GM19467 (cell line): ENCODE measurements at regions not wholly inside any gene's neighbourhood (a gene's known extent, or its start where the extent isn't known, plus 50 kb on each side); places are given as distances from the start of the nearest gene placed in this dataset.

Experiments used
- ATAC-seq: cut with Tn5 transposase; IDR thresholded peaks from one replicate; pipeline ENCODE4 v1.9.1; 2021; ENCODE audit warnings: mild to moderate bottlenecking, moderate library complexity; ENCODE audit not compliant: unreplicated experiment

DNA sequence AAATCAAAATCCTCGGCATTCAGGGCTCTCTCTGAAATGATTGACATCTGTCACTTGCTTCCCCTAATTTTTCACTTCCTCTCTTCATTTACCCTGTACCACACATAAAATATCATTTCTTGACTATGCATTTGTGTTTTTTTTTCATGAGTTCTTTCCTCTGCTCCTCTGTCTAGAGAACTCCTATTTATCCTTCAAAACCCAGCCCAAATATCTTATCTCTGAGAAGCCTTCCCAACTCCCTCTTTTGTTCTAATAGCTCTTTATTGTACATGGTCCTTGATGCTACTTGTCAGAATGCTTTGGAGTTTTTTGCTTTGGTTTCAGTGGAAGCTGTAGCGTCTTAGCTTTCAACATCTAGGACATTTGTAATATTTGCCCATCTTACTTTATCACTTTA is 190.2 kb upstream of the CTBP2 start:
- no peak for ATAC-seq

DNA sequence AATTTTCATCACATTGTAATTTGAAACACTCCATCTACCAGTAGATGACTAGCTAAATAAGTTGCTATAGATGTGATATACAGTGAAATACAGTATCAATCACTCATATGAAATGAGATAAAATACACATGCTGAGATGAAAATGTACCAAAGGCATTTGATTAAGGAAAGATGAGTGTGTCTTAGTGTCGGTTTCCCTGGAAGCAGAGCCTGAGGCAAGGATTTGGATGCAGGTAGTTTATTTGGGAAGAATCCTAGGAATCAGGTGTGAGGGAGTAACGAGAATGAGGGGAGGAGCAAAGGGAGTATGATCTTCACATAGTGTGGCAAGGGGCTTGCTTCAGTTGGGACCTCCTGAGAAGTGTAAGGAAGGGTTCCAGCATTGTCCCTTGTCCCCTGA is 188.2 kb upstream of the CTBP2 start:
- ATAC-seq: no peak

DNA sequence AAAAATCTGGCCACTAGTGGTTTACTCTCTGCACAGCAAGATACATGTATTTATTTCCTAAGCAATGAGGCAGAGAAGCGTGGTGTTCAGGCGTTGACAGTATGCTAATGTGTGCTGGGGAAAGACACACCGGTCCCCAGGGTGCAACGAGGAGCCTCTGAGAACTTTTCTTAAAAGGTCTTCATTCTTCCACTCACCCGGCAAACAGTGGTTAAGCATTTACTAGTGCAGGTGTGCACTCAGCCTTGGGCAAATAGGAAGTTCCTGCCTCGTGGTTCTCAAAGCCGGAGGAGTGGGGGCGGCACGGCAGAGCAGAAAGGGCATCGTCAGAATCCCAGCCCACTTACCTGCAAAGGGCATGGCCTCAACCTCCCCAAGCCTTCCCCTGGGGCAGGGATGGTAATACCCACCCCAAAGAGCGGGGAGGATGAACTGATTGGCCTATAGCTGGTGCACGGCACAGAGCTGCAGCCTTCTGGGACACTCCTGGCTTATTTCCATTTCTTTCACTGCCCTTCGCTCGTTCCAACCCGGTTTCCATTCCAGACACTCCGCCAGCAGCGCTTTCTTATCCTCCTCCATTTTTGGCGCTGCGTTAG is 184.3 kb upstream of the CTBP2 start:
- peak; percentile 88 for ATAC-seq

DNA sequence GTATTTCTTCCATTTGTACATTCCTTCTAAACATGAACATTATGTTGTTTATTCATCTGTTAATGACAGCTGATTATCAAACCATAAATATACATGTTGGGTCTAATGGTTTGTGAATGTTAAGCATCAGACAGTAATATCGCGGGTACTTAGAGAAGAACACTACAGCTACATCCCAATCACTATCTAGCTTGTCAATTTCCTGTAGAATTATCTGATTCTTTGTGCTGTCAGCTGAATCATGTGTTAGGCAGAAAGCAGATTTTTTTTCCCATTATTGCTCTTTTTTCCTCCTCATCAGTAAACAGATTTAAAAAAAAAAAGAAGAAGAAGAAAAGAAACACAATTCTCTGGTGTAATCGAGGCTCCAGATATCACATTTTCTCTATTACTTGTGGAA is 183.6 kb upstream of the CTBP2 start:
- no peak for ATAC-seq

DNA sequence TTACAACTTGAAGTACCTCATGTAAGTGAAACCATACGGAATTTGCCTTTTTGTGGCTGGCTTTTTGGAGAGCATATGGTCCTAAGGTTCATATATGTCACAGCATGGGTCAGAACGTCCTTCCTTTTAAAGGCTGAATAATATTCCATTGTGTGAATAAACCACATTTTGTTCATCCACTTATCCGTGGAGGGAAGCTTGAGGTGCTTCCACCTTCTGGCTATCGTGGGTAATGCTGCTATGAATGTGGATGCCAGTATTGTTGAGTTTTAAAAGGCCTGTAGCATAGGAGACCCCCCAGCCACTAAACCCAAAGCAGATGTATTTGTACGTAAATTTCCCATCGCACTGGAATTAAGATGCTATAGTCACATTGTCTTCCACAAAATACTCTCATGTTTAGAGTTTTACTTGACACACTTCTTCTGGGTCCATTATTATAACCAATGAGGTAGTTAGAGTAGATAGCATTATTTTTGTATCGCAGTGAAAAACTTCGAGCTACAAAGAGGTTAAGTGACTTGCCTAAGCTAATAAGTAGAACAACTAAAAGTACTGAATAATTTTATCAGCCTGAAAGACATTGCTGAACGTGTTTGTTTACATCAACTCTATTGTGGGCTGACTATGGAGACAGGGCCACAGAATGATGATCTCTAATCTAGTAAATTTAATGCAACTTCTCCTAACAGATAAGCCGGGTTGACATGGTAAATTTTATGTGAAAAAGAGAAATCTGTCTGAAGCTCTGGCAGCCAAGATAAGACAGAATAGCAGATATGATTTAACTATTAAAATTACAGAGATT is 183.0 kb upstream of the CTBP2 start:
- no peak for ATAC-seq

DNA sequence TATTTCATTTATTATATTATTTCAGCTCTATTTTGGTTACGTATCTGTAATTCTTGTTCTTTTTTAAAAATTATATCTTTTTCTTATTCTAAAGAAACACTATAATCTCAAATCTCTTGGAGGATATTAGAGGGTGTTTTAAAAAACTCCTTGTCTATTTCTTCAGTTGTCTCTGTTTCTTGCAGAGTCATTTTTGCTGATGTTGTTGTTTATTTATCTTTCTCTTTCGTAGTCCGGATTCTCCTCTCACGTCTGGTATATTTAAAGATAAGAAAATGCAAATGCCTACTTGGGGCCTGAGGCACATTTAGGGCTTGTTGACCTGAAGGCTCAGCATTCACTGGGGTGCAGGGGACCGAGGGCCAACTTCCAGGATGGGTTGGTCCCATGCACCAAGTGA is 181.2 kb upstream of the CTBP2 start:
- ATAC-seq: no peak

DNA sequence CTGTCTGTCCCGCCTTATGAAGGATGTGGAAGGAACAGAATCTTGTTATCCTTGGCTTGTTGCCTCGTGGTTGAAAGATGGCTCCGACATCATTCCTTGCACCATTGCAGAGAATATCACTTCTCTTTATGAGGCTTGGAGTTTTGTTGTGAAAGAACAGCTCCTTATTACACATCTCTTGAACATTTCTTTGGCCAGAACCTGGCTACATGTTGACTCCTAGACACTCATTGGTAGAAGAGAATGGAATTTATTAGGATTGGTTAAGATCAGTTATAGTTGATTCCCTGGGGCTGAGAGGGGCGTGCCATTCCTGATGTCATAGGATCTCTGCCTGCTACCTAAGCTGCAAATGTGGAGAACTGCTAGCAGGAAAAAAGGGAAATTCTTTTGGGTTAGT is 180.5 kb upstream of the CTBP2 start:
- ATAC-seq: no peak

DNA sequence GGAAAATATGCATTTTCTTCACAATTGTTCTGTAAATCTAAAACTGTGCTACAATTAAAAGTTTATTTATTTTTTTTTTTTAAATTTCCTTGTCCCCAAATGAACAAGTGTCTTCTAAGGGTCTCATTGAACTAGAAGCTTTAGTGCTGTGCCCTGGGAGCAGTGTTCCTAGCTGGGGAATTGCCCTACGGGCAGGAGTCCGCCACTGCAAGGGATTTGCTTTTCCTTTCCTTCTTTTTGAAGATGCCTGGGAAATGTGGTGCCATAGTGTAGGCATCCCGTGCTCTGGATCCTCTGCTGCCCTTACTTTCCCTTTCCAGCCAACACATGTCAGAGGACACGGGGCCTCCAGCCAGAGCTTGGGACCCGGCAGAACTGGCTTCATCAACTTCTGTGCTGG is 177.1 kb upstream of the CTBP2 start:
- ATAC-seq: no peak

DNA sequence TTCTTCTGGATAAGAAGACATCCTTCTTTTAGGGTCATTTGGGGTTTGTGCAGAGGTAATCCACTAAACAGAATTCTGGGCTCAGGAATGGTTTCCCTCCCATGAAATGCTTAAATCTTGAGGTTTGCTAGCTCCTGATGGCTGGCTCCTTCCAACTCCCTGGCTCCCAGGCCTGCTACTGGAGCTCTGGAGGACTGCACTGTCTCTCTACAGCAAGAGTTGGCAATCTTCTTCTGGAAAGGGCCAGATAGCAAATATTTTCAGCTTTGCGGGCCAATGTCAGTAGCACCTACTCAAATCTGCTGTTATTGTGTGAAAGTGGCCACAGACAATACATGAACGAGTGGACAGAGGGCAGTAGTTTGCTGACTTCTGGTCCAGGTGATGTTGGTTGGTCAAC is 174.2 kb upstream of the CTBP2 start:
- ATAC-seq: no peak

DNA sequence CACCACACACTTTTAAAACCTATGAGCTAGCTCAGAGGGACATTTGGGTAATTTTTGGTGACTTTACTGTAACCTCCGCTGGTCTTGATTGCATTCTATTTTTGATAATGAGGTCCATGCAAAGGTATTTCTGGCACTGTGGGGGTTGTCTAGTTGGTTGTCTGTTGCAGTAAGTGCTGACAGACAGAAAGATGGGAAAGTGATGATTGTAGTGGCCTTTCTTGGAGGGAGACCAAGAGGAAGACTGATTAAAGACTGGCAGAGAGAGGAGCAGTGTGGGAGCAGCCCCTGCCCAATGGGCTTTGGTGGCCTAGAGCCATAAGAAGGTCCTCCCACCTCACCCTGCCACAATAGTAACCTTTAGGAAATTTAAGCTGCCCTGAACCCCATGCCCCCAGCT is 173.4 kb upstream of the CTBP2 start:
- no peak for ATAC-seq

DNA sequence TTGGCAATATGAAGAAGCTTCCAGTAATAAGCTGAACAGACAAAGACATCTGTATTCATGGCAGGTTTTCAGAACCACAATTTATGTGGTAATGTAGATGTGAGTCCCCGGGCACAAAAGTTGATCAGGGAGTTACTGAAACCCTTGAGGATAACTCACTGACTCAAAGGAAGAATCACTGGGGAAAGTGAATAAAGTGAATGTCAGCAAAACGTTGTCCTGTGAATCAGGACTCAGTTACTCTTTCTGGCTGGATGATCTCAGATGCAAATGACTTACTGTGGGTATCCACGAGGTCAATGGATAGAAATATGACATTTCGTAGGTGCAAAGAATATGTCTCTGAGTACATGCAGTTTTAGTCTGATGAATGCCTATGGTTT is 172.8 kb upstream of the CTBP2 start:
- no peak for ATAC-seq

DNA sequence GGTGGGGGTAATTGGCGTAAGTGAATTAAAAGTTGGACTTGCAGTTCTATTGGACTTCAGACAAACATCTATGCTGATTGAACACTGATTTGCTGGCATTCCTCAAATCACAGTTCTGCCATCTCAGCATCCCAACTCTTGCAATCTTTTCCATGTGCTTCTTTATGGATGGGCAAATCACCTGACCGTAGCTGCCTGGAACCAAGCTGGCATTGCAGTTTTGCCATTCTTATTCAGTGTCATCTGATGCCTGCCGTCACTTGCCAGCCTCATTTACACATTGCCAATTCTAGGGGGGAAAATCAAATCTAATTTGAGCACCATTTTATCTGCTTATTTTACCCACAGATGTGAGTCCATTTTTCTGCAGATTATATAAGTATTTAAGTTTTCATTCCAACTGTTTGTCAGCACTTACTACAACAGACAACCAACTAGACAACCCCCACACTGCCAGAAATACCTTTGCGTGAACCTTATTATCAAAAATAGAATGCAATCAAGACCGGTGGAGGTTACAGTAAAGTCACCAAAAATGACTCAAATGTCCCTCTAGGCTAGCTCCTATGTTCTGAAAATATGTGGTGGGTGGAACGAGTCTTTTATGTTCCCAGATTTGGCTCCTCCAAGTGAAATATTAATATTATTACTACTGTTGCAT is 172.3 kb upstream of the CTBP2 start:
- ATAC-seq: no peak

DNA sequence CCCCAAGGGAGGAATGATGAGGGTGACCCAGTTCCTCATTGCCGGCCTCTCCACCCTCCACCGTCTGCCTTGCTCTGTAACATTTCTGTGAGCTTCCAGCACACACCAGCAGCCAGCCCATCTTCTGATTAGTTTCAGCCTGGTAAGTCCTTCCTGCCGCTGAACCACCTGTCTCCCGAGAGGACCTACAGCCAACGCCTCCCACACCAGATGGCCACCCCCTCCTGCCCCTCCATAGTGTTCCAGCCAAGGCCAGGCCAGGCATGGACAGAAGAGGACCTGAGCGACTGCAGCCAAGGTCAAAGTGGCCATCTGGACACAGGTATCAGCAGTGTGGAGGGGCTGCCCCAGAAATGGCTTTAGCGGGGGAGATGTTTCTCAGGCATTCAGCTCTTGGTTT is 170.7 kb upstream of the CTBP2 start:
- ATAC-seq: no peak

DNA sequence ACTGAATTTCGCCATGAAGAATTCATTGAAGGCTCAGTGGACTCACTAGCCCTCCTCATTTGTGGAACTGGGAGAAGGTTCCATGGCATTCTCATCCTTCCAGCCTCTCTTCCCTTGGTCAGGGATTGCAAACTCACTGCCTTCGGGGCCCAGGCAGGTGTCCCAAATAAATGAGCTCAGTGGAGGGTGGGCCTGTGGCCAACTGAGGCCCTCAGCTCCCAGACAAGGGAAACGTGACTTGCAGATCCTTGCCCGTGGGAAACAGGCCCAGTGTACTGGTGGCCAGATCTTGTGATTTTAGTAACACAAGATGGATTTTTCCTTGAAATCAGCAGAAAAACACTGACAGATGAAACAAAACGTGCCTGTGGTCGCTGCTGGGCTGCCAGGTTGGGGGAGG is 168.7 kb upstream of the CTBP2 start:
- ATAC-seq: no peak

DNA sequence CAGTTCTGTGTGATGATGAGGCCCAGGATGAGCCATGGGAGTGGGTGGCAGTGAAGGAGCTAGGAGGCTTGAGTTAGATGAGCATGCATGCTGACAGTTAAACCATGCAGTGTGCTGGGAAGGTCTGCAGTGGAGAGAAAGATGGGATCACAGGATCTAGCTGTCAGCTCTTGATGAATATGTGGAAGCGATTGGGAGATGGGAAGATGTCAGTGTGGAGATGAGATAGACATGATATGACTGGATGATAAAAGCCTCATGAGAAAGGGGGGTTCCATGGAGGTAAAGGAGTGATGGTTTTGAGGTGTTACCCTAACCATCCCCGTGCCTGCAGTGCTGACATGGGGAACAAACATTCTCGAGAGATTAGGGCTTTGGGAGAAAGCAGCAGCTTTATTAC is 165.0 kb upstream of the CTBP2 start:
- ATAC-seq: no peak

DNA sequence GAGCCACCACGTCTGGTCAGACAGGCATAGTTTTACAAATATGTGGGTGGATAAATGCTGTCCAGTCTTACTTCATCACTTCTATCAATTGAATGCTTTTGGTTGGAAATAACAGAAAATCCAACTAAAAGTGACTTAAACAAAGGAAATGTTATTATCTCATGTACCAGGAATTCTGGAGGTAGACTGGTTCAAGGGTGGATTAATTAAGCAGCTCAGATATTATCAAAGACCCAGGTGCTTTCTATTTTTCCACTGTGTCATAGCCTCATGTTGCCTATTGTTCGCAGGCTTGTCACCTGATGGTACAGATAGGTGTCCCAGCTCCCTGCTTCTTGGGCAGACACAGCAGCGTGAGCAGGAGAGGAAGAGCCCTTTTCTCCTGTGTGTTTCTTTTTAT is 156.1 kb upstream of the CTBP2 start:
- no peak for ATAC-seq

DNA sequence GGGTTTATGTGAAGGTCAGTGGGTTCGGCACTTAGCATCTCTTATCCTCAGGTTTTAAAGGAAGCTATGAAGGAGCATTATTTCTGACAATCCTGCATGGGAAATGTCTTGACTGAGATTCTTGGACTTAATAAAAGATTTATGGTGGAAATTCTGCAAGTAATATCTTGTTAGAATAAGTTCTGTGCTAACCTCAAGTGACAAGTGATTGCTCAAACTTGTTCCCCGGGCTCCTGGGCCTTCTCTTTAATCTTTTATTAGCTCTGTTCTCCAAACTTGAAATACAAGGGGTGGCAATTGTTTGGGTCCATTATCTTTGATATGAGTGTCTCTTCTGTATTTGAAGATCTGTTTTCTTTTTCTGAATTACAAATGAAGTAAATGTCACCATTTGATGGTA is 140.6 kb upstream of the CTBP2 start:
- no peak for ATAC-seq

DNA sequence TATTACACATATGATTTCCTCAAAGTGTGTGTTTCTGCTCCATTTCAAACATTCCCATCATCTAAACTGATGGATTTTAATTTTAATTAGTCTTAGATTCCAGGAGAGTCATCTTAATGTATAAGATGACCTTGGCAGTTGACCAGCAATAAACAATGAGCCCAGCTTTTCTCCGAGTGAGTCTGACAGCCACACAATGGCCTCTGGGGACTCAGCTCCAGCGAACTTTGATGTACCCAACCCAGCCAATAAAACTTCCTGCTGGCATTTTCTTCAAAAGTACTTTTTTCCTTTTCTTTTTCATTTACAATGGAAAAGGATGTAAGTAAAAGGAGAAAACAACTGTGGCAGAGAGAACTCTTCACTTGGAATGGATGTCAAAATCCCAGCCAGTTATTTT is 139.1 kb upstream of the CTBP2 start:
- ATAC-seq: no peak

DNA sequence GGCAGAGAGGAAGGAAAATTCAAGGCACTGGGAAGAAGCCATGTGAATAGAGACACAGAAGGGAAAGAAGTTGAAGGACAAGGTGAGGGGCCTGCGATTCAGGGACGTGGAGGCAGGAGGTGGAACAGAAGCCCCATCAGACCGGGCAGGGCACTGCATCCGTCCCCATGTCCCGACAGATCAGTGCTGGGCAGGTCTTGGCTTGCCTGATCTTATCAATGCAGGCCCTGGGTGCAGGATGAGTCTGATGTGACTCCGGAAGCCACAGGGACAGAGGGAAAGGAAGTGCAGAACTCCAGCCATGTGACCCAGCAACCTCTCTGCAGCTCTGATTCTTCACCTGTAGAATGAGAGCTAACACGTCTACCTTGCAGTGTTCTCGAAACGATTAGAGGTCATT is 136.2 kb upstream of the CTBP2 start:
- no peak for ATAC-seq

DNA sequence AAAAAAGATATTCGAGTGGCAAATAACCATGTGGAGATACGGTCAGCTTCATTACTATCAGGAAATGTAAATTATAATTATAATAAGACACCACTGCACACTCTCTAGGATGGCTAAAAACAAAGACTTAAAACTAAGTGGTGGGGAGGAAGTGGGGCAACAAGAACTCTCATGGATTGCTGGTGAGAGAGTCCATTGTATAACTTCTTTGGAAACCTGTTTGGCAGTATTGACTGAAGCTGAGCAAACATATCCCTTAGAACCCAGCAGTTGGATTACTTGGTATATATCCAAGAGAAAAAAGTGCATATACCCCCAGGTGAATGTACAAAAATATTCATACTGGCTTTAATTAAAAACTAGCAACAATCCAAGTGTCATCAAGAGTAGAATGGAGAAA is 133.7 kb upstream of the CTBP2 start:
- no peak for ATAC-seq

DNA sequence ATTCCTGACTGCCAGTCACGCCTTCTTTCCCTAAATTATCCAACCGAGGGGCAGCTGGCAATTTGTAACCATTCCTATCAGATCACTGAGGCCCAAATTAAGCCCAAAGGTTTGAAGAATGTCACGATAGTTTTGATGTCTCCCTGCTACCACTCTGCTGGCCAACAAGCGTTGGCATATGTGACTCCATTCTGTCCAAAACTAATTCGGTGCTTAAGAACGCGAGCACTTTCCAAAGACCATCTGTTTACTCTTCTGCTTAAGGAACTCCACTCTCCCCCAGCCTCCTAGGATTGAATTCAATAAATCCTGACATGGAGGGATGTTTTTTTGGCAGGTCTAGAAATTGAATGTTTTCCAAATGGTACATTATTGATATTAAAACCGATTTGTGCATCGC is 131.5 kb upstream of the CTBP2 start:
- ATAC-seq: no peak

DNA sequence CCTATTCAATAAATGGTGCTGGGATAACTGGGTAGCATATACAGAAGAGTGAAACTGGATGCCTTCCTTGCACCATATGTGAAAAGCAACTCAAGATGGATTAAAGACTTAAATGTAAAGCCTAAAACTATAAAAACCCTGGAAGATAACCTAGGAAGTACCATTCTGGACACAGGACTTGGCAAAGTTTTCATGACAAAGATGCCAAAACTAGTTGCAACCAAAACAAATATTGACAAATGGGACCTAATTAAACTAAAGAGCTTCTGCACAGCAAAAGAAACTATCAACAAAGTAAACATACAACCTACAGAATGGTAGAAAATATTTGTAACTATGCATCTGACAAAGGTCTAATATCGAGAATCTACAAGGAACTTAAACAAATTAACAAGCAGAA is 129.1 kb upstream of the CTBP2 start:
- no peak for ATAC-seq
